ENCODE measurements at regions not wholly inside any gene's neighbourhood (a gene's known extent, or its start where the extent isn't known, plus 50 kb on each side); places are given as distances from the start of the nearest gene placed in this dataset.

- DNase-seq: no peak
These were observed 195.5 kb upstream of the VEGFC start for GRCh38 chr4:176988226-176988625.

DNA sequence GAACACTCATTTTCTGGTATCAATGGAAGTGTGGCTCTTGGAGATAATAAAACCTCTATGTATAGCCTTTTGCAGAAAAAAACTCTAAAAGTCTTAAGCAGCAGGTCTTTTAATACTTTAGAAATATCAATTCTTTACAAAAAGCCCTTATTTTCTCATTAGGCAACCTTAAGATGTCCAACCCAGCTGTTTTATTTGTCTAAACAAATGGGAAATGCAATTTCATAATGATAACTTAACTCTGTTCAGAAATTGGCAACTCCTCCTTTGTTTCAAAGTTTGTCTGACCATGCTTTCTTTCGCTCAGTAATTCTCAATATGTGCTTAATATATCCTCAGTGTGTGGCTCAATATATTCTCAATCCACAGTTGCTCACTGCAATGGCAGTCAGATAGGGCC is 196.5 kb upstream of the VEGFC start:
- DNase-seq: no peak

DNA sequence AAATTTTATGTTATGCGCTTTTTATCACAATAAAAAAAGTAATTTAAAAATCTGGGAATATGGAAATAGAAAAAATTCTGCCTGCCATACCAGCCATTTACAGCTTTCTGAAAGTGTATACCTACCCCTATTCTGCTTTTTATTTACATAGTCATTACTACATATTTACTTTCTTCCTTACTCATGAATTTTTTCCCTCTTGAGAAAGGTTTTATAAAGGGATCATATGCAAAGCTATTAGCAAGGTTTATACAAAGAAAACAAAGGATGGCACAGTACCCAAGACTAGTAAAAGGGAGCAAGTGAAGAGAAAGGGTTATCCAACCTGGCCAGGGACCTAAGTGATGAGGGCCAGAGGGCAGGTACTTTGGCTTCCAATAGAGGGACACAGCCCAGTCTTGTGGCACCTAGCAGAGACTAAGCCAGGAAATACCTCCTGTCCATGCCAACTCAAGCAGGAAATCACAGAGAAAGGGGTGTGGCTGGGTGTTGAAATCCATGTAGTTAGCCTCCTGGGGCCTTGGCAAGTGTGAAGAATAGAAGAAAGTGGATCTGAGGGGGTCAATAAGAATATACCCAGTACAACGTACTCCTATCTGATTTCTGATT is 207.3 kb upstream of the VEGFC start:
- no peak for DNase-seq

GRCh38 chr4:177001271-177002175 is 208.8 kb upstream of the VEGFC start:
- DNase-seq: no peak

- DNase-seq: no peak
These were observed 213.0 kb upstream of the VEGFC start for GRCh38 chr4:177005674-177006230.

DNA sequence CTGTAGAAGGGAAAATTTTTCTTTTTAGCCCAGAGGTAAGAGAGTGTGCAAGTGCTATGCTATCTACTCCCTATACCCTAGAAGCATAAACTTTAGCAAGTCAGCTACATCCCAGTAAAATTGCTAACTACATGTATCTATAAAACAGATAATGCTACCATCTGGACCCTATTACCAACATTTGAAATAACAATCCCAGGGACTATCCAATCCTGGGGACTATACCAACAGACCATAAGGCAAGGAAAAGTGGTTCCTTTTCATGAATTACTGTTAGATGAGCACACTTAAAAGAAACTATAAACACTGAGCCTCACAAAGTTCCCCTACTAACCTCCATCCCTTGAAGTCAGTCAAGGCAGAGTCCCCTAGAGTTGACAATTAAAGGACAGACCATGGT is 213.6 kb upstream of the VEGFC start:
- no peak for DNase-seq

DNA sequence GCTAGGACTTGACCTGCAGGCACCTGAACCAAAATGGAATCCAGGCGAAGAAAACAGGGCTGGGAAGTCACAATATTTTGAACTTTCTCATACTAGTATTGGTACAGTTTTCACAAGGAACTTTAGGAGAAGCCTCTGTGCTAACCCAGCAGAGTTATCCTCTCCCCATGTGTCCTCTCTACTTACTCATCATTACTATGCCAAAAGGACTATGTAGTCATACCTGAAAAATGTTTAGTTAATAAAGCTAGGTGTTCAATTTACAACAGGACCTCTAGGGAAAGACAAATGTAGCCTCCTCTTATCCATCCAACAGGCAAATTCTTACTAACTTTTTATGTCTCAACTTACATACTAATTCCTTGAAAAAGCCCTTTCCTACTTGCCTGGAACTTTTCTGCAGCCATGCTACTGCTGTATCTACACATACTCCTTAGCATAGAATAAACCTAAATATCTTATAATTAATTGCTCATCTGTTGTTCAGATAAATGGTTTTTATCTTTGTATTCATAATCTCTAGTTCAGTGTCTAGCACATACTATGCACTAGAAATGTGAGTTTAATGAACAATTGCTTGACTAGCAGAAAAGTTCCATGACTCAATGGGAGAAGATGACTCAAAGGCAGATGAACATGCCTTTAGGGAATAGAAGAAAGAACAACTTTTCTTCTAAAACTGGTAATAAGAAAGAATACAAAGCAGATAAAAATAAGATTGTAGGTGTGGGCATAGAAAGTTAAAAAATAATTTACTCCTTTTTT is 215.5 kb upstream of the VEGFC start:
- no peak for DNase-seq

- DNase-seq: no peak
These were observed 216.2 kb upstream of the VEGFC start for GRCh38 chr4:177008836-177009501.

DNA sequence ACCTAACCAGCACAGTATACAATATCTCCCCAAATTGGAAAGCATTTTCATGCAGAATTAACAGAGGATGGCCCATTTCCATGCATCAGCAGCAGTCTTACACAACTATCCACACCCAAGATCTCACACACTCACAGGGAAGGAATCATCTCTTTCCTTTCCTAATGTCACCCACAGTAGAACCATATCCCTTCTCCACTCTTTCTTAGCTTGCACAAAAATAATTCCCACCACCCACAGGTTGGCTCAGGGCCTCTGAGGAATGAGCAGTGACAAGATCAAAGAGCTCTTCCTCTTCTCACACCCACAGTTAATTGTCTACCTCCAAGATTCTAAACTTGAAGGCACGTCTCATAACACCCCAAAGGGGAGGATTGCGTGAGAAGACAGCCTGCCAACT is 217.7 kb upstream of the VEGFC start:
- DNase-seq: no peak

GRCh38 chr4:177012918-177013545 is 220.3 kb upstream of the VEGFC start:
- DNase-seq: no peak

DNA sequence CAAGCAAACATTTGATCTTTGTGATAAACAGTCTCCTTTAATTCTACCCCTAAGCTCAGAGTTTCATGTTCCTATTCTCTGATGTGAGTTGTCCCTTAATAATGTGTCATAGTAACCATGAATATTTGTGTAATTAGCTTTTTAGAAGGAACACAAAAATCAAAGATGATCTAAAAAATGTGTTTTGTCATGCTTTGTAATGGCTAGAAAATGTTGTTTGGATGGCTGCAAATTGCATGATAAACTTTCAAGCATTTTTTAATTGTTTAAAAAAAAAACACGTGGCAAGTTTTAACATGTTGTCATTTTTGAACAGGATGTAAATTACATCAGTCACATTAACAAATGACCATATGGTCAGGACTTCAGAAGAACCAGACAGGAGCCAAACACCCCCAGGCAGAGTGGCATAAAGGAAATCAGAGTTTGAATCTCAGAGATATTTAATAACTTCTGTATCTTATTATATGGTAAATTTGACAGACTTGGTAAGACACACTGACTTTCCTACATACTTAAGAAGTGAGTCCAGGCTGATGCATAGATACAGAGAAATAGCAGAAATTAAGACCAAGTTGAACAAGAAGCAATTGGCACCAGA is 223.9 kb upstream of the VEGFC start:
- no peak for DNase-seq

DNA sequence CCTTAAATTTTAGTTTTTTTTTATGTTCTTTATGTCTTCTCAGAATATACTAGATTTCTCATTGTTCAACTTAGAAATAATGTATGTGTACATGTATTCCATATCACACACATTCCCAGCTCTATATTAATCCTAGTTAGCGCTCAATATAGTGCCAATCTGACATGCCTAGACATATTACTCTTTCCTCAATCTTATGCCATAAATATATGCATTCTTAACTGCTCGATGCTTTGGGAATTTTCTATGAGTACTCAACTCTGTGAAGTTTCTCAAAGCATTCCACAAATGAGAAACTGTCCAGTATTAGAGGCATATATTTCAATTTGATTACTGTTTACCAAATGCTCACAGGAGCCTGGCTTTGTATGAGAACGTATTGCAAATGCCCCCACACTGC is 231.2 kb upstream of the VEGFC start:
- DNase-seq: no peak

DNA sequence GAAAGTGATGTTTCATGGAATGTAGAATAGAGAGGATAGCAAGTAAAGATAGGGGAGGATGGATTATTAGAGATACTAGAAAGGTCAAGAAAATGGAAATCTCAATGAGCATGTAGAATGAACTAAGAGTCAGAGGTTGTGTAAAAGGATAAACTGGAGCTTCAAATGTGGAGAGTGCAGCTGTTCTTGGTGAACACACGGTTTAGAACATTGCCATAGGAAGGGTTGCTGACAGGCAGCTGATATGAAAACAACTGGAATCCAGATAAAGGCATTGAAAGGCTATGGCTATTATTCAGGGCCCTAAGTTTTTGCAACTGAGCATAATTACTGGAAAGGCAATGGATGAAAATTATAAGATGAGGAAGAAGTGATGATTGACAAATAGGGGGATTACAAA is 239.6 kb upstream of the VEGFC start:
- no peak for DNase-seq

GRCh38 chr4:177033135-177033534 is 240.4 kb upstream of the VEGFC start:
- no peak for DNase-seq

DNA sequence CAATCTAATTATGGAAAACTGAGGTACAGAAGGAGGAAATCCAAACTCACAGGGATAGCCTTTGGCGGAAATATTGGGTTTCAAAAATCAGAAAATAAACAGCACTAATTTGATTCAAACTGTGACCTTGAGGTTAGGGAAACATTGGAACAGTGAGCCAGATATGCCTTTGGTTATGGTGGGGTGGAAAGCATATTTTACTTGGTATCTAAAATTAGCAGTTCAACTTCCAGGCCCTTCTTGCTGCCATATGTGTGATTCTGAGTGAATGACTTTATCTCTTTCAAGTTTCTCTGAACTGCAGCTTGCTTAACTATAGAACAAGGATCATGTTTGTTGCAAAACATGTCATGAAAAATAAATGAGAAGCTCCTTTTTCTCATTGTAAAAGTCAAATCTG is 240.9 kb upstream of the VEGFC start:
- no peak for DNase-seq

GRCh38 chr4:177041356-177041755 is 248.6 kb upstream of the VEGFC start:
- no peak for DNase-seq

GRCh38 chr4:177047070-177047850 is 254.5 kb upstream of the VEGFC start:
- DNase-seq: peak; percentile 18

- no peak for DNase-seq
These were observed 255.1 kb upstream of the VEGFC start for GRCh38 chr4:177047851-177048174.

GRCh38 chr4:177051473-177052060 is 258.1 kb upstream of the NEIL3 start:
- no peak for DNase-seq

DNA sequence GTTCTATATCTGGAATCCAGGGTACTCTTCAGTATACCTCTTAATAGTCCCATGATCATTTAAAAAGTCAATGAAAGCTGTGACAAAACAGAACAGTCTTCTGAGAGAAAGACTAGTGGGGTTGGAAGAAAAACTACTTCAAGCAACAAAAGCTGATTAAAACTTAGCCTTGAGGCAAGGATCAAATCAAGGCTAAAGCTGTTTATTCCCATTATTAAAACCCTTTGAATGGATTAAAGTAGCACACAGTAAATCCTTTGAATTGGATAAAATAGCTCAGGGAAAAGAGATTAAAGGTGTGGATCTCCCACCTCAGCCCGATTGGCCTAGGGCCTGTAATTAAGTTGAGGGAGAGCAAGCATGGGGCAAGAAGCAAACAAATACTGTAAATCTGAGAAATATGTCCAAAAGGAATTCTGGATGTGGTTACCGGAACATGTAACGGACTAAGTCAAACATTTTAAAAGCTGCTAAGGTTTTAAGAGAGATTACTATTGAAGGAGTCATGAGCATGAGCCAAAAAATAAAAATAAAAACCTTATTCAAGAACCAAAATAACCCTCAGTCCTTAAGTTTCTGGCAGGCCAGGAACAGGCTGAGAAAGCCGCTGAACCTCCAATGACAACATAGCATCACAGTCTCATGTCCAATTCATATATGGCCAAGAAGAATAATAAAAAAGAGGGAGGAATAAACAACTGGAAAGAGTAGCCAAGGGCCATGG is 257.3 kb upstream of the NEIL3 start:
- no peak for DNase-seq

Measured in NCI-H2029 (cell line).